HEK293T (cell line): ENCODE measurements at regions not wholly inside any gene's neighbourhood (a gene's known extent, or its start where the extent isn't known, plus 50 kb on each side); places are given as distances from the start of the nearest gene placed in this dataset.

Experiments
- CTCF ChIA-PET: fragments of 350-600 bp; formaldehyde crosslinking; extraction: SDS; loops from one replicate; lab custom pipeline; 2021; ENCODE audit warnings: antibody characterized with exemption, inconsistent platforms; lab: Yijun Ruan, JAX
- POLR2A ChIA-PET: fragments of 350-600 bp; formaldehyde crosslinking; extraction: SDS; loops from one replicate; lab custom pipeline; 2020; ENCODE audit warnings: antibody characterized with exemption, inconsistent platforms; lab: Yijun Ruan, JAX
- DNase-seq: peaks from one replicate; pipeline ENCODE4 v3.0.0; 2012; ENCODE audit warnings: mixed read lengths; ENCODE audit errors: extremely low spot score
- ARNT ChIP-seq: fragments of 450-650 bp; IDR thresholded peaks from 2 replicates; pipeline ENCODE4 v1.6.1; 2017; ENCODE audit warnings: mild to moderate bottlenecking
- BHLHE40 ChIP-seq: fragments of 450-650 bp; IDR thresholded peaks from 2 replicates; pipeline ENCODE4 v1.6.1; 2016; ENCODE audit warnings: mild to moderate bottlenecking, moderate library complexity, borderline replicate concordance
- CTBP1 ChIP-seq: fragments of 450-650 bp; IDR thresholded peaks from 2 replicates; pipeline ENCODE4 v1.6.1; 2016; ENCODE audit warnings: borderline replicate concordance
- ELF4 ChIP-seq: fragments of 450-650 bp; IDR thresholded peaks from 2 replicates; pipeline ENCODE4 v1.6.1; 2017; ENCODE audit warnings: antibody characterized with exemption
- FOXA1 ChIP-seq: fragments of 450-650 bp; IDR thresholded peaks from 2 replicates; pipeline ENCODE4 v1.6.1; 2016; ENCODE audit warnings: mild to moderate bottlenecking
- FOXK2 ChIP-seq: fragments of 450-650 bp; IDR thresholded peaks from 2 replicates; pipeline ENCODE4 v1.6.1; 2016; ENCODE audit warnings: mild to moderate bottlenecking
- FOXM1 ChIP-seq: fragments of 450-650 bp; IDR thresholded peaks from 2 replicates; pipeline ENCODE4 v1.6.1; 2017; ENCODE audit warnings: mild to moderate bottlenecking, borderline replicate concordance
- HDGF ChIP-seq: fragments of 450-650 bp; IDR thresholded peaks from 2 replicates; pipeline ENCODE4 v1.6.1; 2017; ENCODE audit warnings: antibody characterized with exemption, borderline replicate concordance
- L3MBTL2 ChIP-seq: fragments of 450-650 bp; conservative IDR thresholded peaks from 2 replicates; pipeline ENCODE4 v1.6.1; 2016; ENCODE audit warnings: mild to moderate bottlenecking
- LEF1 ChIP-seq: fragments of 450-650 bp; IDR thresholded peaks from 2 replicates; pipeline ENCODE4 v1.6.1; 2017; ENCODE audit warnings: mild to moderate bottlenecking, borderline replicate concordance
- NFRKB ChIP-seq: fragments of 450-650 bp; IDR thresholded peaks from 2 replicates; pipeline ENCODE4 v1.6.1; 2016; ENCODE audit warnings: mild to moderate bottlenecking, moderate library complexity
- PKNOX1 ChIP-seq: fragments of 450-650 bp; IDR thresholded peaks from 2 replicates; pipeline ENCODE4 v1.6.1; 2016
- SP1 ChIP-seq: fragments of 450-650 bp; IDR thresholded peaks from 2 replicates; pipeline ENCODE4 v1.6.1; 2017
- SUZ12 ChIP-seq: fragments of 450-650 bp; IDR thresholded peaks from 2 replicates; pipeline ENCODE4 v1.6.1; 2016; ENCODE audit warnings: mild to moderate bottlenecking
- TARDBP ChIP-seq: fragments of 450-650 bp; IDR thresholded peaks from 2 replicates; pipeline ENCODE4 v1.6.1; 2016
- ZNF384 ChIP-seq: fragments of 450-650 bp; IDR thresholded peaks from 2 replicates; pipeline ENCODE4 v1.6.1; 2016

GRCh38 chr13:111658145-111659100, 338.0 kb downstream of the TEX29 start:
- POLR2A ChIA-PET: no interaction called here
- CTCF ChIA-PET: no interaction called here
- no peak for DNase-seq
- TF ChIP-seq SP1 (no peak), ELF4 (no peak), TARDBP (no peak), SUZ12 (no peak), ARNT (no peak), BHLHE40 (no peak), FOXK2 (no peak), HDGF (no peak), ZNF384 (no peak), PKNOX1 (no peak), FOXA1 (no peak), FOXM1 (no peak), CTBP1 (no peak)

- TF ChIP-seq L3MBTL2 (no peak), NFRKB (no peak), FOXA1 (no peak), FOXM1 (no peak), ELF4 (no peak), PKNOX1 (no peak), CTBP1 (no peak), FOXK2 (no peak), ARNT (no peak), SUZ12 (no peak), HDGF (no peak), LEF1 (no peak), TARDBP (no peak), ZNF384 (no peak)
- ChIA-PET POLR2A (no interaction called here), CTCF (no interaction called here)
- DNase-seq: no peak
Measured at GRCh38 chr13:111659219-111659775, 338.9 kb downstream of the TEX29 start.

GRCh38 chr13:111659842-111660241, 339.4 kb downstream of the TEX29 start:
- ChIA-PET POLR2A (no interaction called here), CTCF (no interaction called here)
- TF ChIP-seq FOXA1: no peak

GRCh38 chr13:111661052-111661451, 340.6 kb downstream of the TEX29 start:
- CTCF ChIA-PET: no interaction called here
- DNase-seq: no peak
- no peak for TF ChIP-seq NFRKB
- no peak for TF ChIP-seq ZNF384
- TF ChIP-seq HDGF: no peak
- POLR2A ChIA-PET: no interaction called here

More at GRCh38 chr13:111659842-111660241, 339.4 kb downstream of the TEX29 start:
- no peak for DNase-seq

- no peak for DNase-seq
- CTCF ChIA-PET: no interaction called here
- POLR2A ChIA-PET: no interaction called here
- no peak for TF ChIP-seq LEF1
- no peak for TF ChIP-seq HDGF
- no peak for TF ChIP-seq BHLHE40
- no peak for TF ChIP-seq ELF4
- TF ChIP-seq L3MBTL2: no peak
- TF ChIP-seq FOXA1: no peak
- no peak for TF ChIP-seq PKNOX1
- TF ChIP-seq FOXM1: no peak
- no peak for TF ChIP-seq NFRKB
- TF ChIP-seq CTBP1: no peak
- TF ChIP-seq SUZ12: no peak
- no peak for TF ChIP-seq SP1
- no peak for TF ChIP-seq TARDBP
- no peak for TF ChIP-seq ARNT
- TF ChIP-seq ZNF384: no peak
- no peak for TF ChIP-seq FOXK2
Measured at GRCh38 chr13:111661776-111662175, 341.3 kb downstream of the TEX29 start.

GRCh38 chr13:111662451-111662850, 342.0 kb downstream of the TEX29 start:
- CTCF ChIA-PET: no interaction called here
- POLR2A ChIA-PET: no interaction called here
- DNase-seq: no peak
- TF ChIP-seq ARNT (no peak), HDGF (no peak), LEF1 (no peak), BHLHE40 (no peak), FOXK2 (no peak), ELF4 (no peak), NFRKB (no peak), FOXM1 (no peak)
